GM21381 (cell line): ENCODE measurements at regions not wholly inside any gene's neighbourhood (a gene's known extent, or its start where the extent isn't known, plus 50 kb on each side); places are given as distances from the start of the nearest gene placed in this dataset.
A peak's percentile ranks its signal among the peaks of the same experiment; 100 is the strongest.
"Not testable (repeated sequence)": the region's sequence is repeated elsewhere in the genome, so short reads cannot be mapped to it uniquely, and the experiment has no call there.

Source experiments
- ATAC-seq: cut with Tn5 transposase; IDR thresholded peaks from one replicate; pipeline ENCODE4 v1.9.1; 2021; ENCODE audit warnings: mild to moderate bottlenecking, moderate library complexity; ENCODE audit not compliant: unreplicated experiment

GRCh38 chrX:65610481-65610880 lies 57.0 kb upstream of the MSN start:
- ATAC-seq = no peak

- no peak for ATAC-seq
Measured at GRCh38 chrX:65610040-65610439, 57.4 kb upstream of the MSN start.

GRCh38 chrX:65609237-65609636 lies 58.2 kb upstream of the MSN start:
- no peak for ATAC-seq

- ATAC-seq = no peak
Measured at GRCh38 chrX:65608026-65608425, 59.4 kb upstream of the MSN start.

GRCh38 chrX:65607070-65607742 lies 60.2 kb upstream of the MSN start:
- ATAC-seq = no peak

GRCh38 chrX:65602221-65602560 lies 65.3 kb upstream of the MSN start:
- ATAC-seq = no peak

GRCh38 chrX:65601530-65602220 lies 65.8 kb upstream of the MSN start:
- no peak for ATAC-seq

GRCh38 chrX:65601126-65601525 lies 66.3 kb upstream of the MSN start:
- ATAC-seq = no peak

GRCh38 chrX:65600106-65600505 lies 65.5 kb upstream of the LAS1L start:
- no peak for ATAC-seq

- ATAC-seq = no peak
Measured at GRCh38 chrX:65598559-65599147, 64.1 kb upstream of the LAS1L start.

GRCh38 chrX:65596270-65597034 lies 61.9 kb upstream of the LAS1L start:
- ATAC-seq = peak; percentile 60

GRCh38 chrX:65595460-65595876 lies 60.9 kb upstream of the LAS1L start:
- ATAC-seq = peak; percentile 67

GRCh38 chrX:65591206-65591605 lies 56.6 kb upstream of the LAS1L start:
- no peak for ATAC-seq

GRCh38 chrX:65589304-65589703 lies 54.7 kb upstream of the LAS1L start:
- ATAC-seq = no peak

GRCh38 chrX:65588795-65589194 lies 54.2 kb upstream of the LAS1L start:
- ATAC-seq = no peak

- no peak for ATAC-seq
Measured at GRCh38 chrX:65587616-65588526, 53.3 kb upstream of the LAS1L start.

- ATAC-seq = no peak
Measured at GRCh38 chrX:65586491-65586890, 51.9 kb upstream of the LAS1L start.

GRCh38 chrX:65585226-65585625 lies 50.6 kb upstream of the LAS1L start:
- not testable (repeated sequence) for ATAC-seq
